SK-N-SH treated with all-trans-retinoic acid at 6 μM for 48 hours (cell line): ENCODE measurements at regions not wholly inside any gene's neighbourhood (a gene's known extent, or its start where the extent isn't known, plus 50 kb on each side); places are given as distances from the start of the nearest gene placed in this dataset.

Source experiments
- ATAC-seq: fragments of 200-7000 bp; cut with Tn5 transposase; 3 replicates; pipeline ENCODE4 v1.9.1; 2020; ENCODE audit warnings: mild to moderate bottlenecking, moderate library complexity
- ARNTL ChIP-seq: fragments of 450-650 bp; formaldehyde crosslinking; IDR thresholded peaks from 2 replicates; pipeline ENCODE4 v1.5.0; 2020; ENCODE audit warnings: low read depth, mild to moderate bottlenecking, moderate library complexity, borderline replicate concordance
- BACH2 ChIP-seq: fragments of 250-450 bp; sonication (Bioruptor Pico); IDR thresholded peaks from 2 replicates; pipeline ENCODE4 v1.9.0; 2021; ENCODE audit warnings: mild to moderate bottlenecking, borderline replicate concordance
- CSDC2 ChIP-seq: fragments of 250-450 bp; sonication (Bioruptor Pico); IDR thresholded peaks from 2 replicates; pipeline ENCODE4 v1.5.0; 2020; ENCODE audit warnings: mild to moderate bottlenecking, moderate library complexity
- CSRNP3 ChIP-seq: fragments of 250-450 bp; sonication (Bioruptor Pico); IDR thresholded peaks from 2 replicates; pipeline ENCODE4 v1.5.1; 2021; ENCODE audit warnings: mild to moderate bottlenecking, moderate library complexity
- ESRRG ChIP-seq: fragments of 250-450 bp; sonication (Bioruptor Pico); IDR thresholded peaks from 2 replicates; pipeline ENCODE4 v1.6.1; 2021; ENCODE audit warnings: mild to moderate bottlenecking
- GLIS3 ChIP-seq: fragments of 250-450 bp; sonication (Bioruptor Pico); IDR thresholded peaks from 2 replicates; pipeline ENCODE4 v1.5.0; 2020; ENCODE audit warnings: mild to moderate bottlenecking, moderate library complexity
- ISL1 ChIP-seq: fragments of 250-450 bp; sonication (Bioruptor Pico); IDR thresholded peaks from 2 replicates; pipeline ENCODE4 v2.1.2; 2022; ENCODE audit warnings: mild to moderate bottlenecking, moderate library complexity
- OSR1 ChIP-seq: fragments of 250-450 bp; sonication (Bioruptor Pico); IDR thresholded peaks from 2 replicates; pipeline ENCODE4 v1.8.0; 2022; ENCODE audit warnings: moderate library complexity, mild to moderate bottlenecking, inconsistent platforms
- PPARA ChIP-seq: fragments of 250-450 bp; sonication (Bioruptor Pico); IDR thresholded peaks from 2 replicates; pipeline ENCODE4 v1.5.0; 2020; ENCODE audit warnings: mild to moderate bottlenecking, borderline replicate concordance
- RARB ChIP-seq: fragments of 250-450 bp; sonication (Bioruptor Pico); IDR thresholded peaks from 2 replicates; pipeline ENCODE4 v1.8.0; 2021; ENCODE audit warnings: mild to moderate bottlenecking, moderate library complexity
- SNAI2 ChIP-seq: fragments of 250-450 bp; sonication (Bioruptor Pico); IDR thresholded peaks from 2 replicates; pipeline ENCODE4 v1.5.0; 2020; ENCODE audit warnings: mild to moderate bottlenecking, moderate library complexity
- TCF4 ChIP-seq: fragments of 250-450 bp; sonication (Bioruptor Pico); IDR thresholded peaks from 2 replicates; pipeline ENCODE4 v1.8.0; 2021; ENCODE audit warnings: mild to moderate bottlenecking, moderate library complexity, borderline replicate concordance
- ZFP3 ChIP-seq: fragments of 250-450 bp; sonication (Bioruptor Pico); IDR thresholded peaks from 2 replicates; pipeline ENCODE4 v1.5.0; 2020; ENCODE audit warnings: mild to moderate bottlenecking, moderate library complexity
- ZNF565 ChIP-seq: fragments of 450-650 bp; formaldehyde crosslinking; conservative IDR thresholded peaks from 2 replicates; pipeline ENCODE4 v1.5.0; 2020; ENCODE audit warnings: low read depth, mild to moderate bottlenecking, moderate library complexity
- ZNF8 ChIP-seq: fragments of 450-650 bp; formaldehyde crosslinking; IDR thresholded peaks from 2 replicates; pipeline ENCODE4 v1.5.0; 2020; ENCODE audit warnings: mild to moderate bottlenecking, moderate library complexity
- TF ChIP-seq, protein P1 (sequence below): fragments of 250-450 bp; sonication (Bioruptor Pico); IDR thresholded peaks from 2 replicates; pipeline ENCODE4 v1.5.0; 2020; ENCODE audit warnings: mild to moderate bottlenecking, moderate library complexity
- TF ChIP-seq, protein P2 (sequence below): fragments of 250-450 bp; sonication (Bioruptor Pico); IDR thresholded peaks from 2 replicates; pipeline ENCODE4 v1.8.0; 2020; ENCODE audit warnings: mild to moderate bottlenecking, moderate library complexity, borderline replicate concordance
- TF ChIP-seq, protein P3 (sequence below): fragments of 250-450 bp; sonication (Bioruptor Pico); IDR thresholded peaks from 2 replicates; pipeline ENCODE4 v1.8.0; 2021; ENCODE audit warnings: low read depth, mild to moderate bottlenecking, moderate library complexity, borderline replicate concordance

DNA sequence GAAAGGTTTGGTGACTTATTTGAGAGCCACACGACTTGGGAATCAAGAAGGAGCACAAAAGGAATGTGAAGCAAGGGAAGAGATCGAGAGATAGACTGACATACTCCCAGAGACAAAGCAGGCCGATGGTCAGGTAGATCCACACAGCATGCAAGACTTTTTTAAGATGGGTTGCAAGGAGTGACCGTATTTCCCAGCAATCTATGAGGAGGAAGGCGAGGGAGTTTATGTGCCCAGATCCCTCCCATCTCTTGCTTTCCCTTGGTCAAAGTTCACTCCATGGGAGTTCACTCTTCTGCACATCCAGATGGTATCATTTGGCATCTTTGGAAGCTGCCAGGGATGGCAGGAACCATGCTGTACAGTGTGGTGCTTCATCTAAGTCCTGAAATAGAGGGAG lies 148.9 kb downstream of the RMI1 start:
- TF ChIP-seq TCF4: no peak
- TF ChIP-seq, protein P1, sequence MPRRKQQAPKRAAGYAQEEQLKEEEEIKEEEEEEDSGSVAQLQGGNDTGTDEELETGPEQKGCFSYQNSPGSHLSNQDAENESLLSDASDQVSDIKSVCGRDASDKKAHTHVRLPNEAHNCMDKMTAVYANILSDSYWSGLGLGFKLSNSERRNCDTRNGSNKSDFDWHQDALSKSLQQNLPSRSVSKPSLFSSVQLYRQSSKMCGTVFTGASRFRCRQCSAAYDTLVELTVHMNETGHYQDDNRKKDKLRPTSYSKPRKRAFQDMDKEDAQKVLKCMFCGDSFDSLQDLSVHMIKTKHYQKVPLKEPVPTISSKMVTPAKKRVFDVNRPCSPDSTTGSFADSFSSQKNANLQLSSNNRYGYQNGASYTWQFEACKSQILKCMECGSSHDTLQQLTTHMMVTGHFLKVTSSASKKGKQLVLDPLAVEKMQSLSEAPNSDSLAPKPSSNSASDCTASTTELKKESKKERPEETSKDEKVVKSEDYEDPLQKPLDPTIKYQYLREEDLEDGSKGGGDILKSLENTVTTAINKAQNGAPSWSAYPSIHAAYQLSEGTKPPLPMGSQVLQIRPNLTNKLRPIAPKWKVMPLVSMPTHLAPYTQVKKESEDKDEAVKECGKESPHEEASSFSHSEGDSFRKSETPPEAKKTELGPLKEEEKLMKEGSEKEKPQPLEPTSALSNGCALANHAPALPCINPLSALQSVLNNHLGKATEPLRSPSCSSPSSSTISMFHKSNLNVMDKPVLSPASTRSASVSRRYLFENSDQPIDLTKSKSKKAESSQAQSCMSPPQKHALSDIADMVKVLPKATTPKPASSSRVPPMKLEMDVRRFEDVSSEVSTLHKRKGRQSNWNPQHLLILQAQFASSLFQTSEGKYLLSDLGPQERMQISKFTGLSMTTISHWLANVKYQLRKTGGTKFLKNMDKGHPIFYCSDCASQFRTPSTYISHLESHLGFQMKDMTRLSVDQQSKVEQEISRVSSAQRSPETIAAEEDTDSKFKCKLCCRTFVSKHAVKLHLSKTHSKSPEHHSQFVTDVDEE (CRISPR knock-in tag): no peak
- no peak for TF ChIP-seq RARB (CRISPR knock-in tag)
- no peak for TF ChIP-seq ZNF565 (CRISPR knock-in tag)
- no peak for ATAC-seq

DNA sequence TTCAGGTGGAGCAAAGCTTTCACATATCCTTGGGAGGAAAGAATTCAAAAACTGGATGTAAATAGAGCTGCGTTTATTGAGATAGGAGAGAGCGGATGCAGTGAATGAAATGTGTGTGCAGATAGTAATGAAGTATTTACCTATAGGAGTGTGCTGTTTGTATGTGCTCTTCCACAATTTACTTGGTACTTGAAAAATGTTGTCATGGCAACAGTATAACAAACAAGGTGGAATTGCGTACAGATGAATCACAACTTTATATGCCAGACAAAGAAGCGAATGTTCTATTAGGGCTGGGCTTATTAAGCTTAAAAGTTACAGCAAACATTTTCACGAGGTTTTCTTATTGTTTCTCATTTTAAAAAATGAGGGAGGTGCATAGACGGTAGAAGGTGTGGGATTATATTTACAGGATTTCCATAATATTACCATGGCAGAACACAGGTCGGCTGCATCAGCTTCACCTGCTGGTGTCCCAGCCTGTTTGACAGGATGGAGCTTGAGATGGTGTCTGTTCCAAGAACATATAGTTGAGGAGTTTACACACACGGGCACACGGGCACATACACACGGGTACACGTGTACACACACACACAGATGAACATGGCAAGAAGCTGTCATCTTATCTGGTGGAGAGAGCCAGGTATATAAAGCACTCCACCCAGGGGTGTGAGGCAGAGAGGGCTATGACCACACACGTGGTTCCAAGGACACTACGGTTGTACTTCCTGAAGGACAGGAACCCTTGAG lies 155.7 kb downstream of the RMI1 start:
- no peak for TF ChIP-seq GLIS3 (CRISPR knock-in tag)
- TF ChIP-seq BACH2 (CRISPR knock-in tag): no peak
- TF ChIP-seq ZNF8 (CRISPR knock-in tag): no peak
- no peak for TF ChIP-seq ISL1 (CRISPR knock-in tag)
- TF ChIP-seq, protein P2, sequence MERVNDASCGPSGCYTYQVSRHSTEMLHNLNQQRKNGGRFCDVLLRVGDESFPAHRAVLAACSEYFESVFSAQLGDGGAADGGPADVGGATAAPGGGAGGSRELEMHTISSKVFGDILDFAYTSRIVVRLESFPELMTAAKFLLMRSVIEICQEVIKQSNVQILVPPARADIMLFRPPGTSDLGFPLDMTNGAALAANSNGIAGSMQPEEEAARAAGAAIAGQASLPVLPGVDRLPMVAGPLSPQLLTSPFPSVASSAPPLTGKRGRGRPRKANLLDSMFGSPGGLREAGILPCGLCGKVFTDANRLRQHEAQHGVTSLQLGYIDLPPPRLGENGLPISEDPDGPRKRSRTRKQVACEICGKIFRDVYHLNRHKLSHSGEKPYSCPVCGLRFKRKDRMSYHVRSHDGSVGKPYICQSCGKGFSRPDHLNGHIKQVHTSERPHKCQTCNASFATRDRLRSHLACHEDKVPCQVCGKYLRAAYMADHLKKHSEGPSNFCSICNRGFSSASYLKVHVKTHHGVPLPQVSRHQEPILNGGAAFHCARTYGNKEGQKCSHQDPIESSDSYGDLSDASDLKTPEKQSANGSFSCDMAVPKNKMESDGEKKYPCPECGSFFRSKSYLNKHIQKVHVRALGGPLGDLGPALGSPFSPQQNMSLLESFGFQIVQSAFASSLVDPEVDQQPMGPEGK (CRISPR knock-in tag): no peak
- TF ChIP-seq ARNTL: no peak
- TF ChIP-seq, protein P1 (CRISPR knock-in tag): no peak
- no peak for TF ChIP-seq CSDC2 (CRISPR knock-in tag)
- ATAC-seq: peak; percentile 55; the same call in 2 of the 3 replicates

DNA sequence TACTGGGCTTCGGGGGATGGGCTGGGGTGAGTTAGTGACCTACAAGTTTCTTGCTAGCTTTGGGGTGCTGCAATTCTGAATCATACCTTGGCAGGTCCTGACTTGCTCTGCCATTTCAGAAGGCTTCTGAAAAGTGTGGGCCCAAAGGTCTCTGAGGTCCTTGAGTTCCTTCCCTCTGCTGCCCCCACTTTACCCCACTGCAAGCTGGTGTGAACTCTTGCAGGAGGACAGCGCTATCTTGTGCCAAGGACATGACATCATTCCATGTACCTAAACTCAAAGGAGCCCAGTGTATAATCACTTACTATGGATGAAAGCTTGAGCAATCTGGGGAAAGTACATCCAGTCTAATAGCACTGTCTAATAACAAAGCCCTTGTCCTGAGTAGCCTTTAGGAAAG lies 157.4 kb downstream of the RMI1 start:
- TF ChIP-seq BACH2 (CRISPR knock-in tag): no peak
- TF ChIP-seq ZFP3 (CRISPR knock-in tag): no peak
- no peak for TF ChIP-seq GLIS3 (CRISPR knock-in tag)
- no peak for TF ChIP-seq ARNTL
- no peak for TF ChIP-seq ZNF565 (CRISPR knock-in tag)
- no peak for TF ChIP-seq ZNF8 (CRISPR knock-in tag)
- TF ChIP-seq, protein P2 (CRISPR knock-in tag): no peak
- ATAC-seq: no peak

DNA sequence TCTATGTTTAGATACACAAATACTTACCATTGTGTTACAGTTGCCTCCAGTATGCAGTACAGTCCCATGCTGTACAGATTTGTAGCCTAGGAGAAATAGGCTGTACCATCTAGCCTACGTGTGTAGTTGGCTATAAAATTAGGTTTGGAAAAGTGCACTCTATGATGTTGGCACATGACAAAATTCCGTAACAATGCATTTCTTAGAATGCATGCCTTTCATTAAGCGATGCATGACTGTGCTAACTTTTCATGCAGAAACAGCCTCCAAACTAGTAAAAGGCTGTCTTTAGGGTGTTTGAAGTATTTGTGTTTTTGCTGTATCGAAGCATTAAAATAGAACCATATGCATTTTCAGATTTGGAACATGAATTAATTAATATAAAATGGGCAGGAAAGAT lies 157.9 kb downstream of the RMI1 start:
- ATAC-seq: no peak
- TF ChIP-seq SNAI2 (CRISPR knock-in tag): no peak
- TF ChIP-seq ZFP3 (CRISPR knock-in tag): no peak
- TF ChIP-seq, protein P3, sequence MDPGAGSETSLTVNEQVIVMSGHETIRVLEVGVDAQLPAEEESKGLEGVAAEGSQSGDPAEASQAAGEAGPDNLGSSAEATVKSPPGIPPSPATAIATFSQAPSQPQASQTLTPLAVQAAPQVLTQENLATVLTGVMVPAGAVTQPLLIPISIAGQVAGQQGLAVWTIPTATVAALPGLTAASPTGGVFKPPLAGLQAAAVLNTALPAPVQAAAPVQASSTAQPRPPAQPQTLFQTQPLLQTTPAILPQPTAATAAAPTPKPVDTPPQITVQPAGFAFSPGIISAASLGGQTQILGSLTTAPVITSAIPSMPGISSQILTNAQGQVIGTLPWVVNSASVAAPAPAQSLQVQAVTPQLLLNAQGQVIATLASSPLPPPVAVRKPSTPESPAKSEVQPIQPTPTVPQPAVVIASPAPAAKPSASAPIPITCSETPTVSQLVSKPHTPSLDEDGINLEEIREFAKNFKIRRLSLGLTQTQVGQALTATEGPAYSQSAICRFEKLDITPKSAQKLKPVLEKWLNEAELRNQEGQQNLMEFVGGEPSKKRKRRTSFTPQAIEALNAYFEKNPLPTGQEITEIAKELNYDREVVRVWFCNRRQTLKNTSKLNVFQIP: no peak
- TF ChIP-seq ESRRG (CRISPR knock-in tag): no peak
- no peak for TF ChIP-seq ISL1 (CRISPR knock-in tag)
- TF ChIP-seq OSR1 (CRISPR knock-in tag): no peak
- TF ChIP-seq CSRNP3 (CRISPR knock-in tag): no peak
- TF ChIP-seq, protein P1 (CRISPR knock-in tag): no peak
- no peak for TF ChIP-seq PPARA (CRISPR knock-in tag)
- no peak for TF ChIP-seq ZNF8 (CRISPR knock-in tag)
